Esophagus squamous epithelium (tissue), 5 donors: ENCODE measurements at regions not wholly inside any gene's neighbourhood (a gene's known extent, or its start where the extent isn't known, plus 50 kb on each side); places are given as distances from the start of the nearest gene placed in this dataset.

ENCODE experiments used
- DNase-seq: peaks from one replicate; lab custom pipeline; 2025; lab: John Stamatoyannopoulos, UW
- H3K27ac ChIP-seq, 4 donors: fragments of 200-600 bp; sonication (generic); one replicate each; pipeline ENCODE4 v1.5.1; 2016 to 2019; ENCODE audit warnings: mild to moderate bottlenecking in 1 of 4
- H3K27me3 ChIP-seq, 4 donors: fragments of 200-600 bp; sonication (generic); 1 replicate in 3 of 4; 2 replicates in 1 of 4; pipeline versions ENCODE4 v1.5.1 to v1.6.0; 2017 to 2021; ENCODE audit warnings: antibody characterized with exemption in 1 of 4
- H3K36me3 ChIP-seq, 3 donors: fragments of 200-600 bp; sonication (generic); one replicate each; pipeline ENCODE4 v1.5.1; 2016 to 2019
- H3K4me1 ChIP-seq, 3 donors: fragments of 200-600 bp; sonication (generic); one replicate each; pipeline ENCODE4 v1.5.1; 2017 to 2019
- H3K4me3 ChIP-seq, 4 donors: fragments of 200-600 bp; sonication (generic); 1 replicate in 3 of 4; 2 replicates in 1 of 4; pipeline ENCODE4 v1.5.1; 2016 to 2019; ENCODE audit warnings: mild to moderate bottlenecking in 2 of 4, moderate library complexity in 1 of 4
- H3K9me3 ChIP-seq, 3 donors: fragments of 200-600 bp; sonication (generic); one replicate each; pipeline ENCODE4 v1.5.1; 2016 to 2019
- POLR2A ChIP-seq, 4 donors: fragments of 450-650 bp; IDR thresholded peaks; one replicate each; pipeline ENCODE4 v1.6.1; 2017; ENCODE audit warnings: antibody characterized with exemption in 4 of 4, mild to moderate bottlenecking in 4 of 4, moderate library complexity in 3 of 4
- WGBS, 2 donors: methylation state at CpG; one replicate each; pipeline ENCODE4 v1.1.5; 2018; 5-methylcytosine and 5-hydroxymethylcytosine counted together
- intact Hi-C: fragments of 100-400 bp; cut with DNase I; formaldehyde crosslinking; loops from one replicate; pipeline ENCODE4 v1.15.0; 2022
- TF ChIP-seq, protein P1 (sequence below), 6 experiments: fragments of 450-650 bp in 4 of 6; fragments of 200-600 bp in 2 of 6; sonication (generic) in 2 of 6; IDR thresholded peaks; one replicate each; pipeline ENCODE4 v1.5.1; 2016 to 2019; ENCODE audit warnings: antibody characterized with exemption in 6 of 6, mild to moderate bottlenecking in 4 of 6, moderate library complexity in 4 of 6
- donor health status: DM: yes; HTN: yes; CAD: no.

DNA sequence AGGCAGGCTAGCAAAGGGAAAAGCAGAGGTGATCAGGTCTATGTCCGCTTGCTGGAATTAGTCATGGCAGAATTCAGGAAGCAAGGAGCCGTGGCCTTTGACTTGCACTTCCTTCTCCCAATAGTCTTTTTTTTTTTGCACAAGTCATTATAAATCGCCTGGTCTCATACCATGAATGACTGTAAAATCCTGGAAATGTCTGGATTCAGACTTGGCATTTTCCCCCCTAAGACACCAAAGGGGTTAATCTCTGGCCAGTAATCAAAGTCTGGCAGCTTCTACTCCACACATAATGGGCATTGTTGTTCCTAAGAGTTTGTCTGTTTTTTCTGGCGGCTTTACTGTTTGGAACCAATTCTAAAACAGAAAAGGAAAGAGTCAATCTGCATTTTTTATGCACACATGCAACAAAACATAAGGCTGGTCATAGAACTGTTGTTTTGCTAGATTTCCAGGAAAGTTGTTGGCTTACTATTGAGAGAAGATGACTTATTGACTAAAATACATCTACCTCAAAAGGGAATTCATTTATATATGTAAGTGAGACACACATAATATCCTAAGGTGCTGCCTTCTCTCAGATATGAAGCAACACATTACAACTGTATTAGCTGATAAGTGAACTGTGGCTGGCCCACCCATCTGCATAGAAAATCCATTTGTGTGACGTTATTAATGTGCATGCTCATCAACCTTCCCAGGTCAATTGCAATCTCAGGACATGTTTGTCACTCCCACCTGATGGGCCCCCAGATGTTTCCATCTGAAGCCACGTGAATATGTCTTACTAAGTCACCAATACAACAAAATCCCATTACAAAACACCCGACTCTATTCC, 157.3 kb downstream of the BTG1 start:
- Histone ChIP-seq H3K36me3 (no peaks in the 10 kb centered on the region), H3K4me1 (peaks cover 0 to 13% (median 0%) of the 10 kb centered on the region in 3 donors), H3K27me3 (no peaks in the 10 kb centered on the region), H3K4me3 (no peak overlapping the region), H3K9me3 (no peaks in the 10 kb centered on the region), H3K27ac (no peak overlapping the region)
- intact Hi-C loops, result no loop called here
- no peak for DNase-seq
- TF ChIP-seq POLR2A (IDR thresholded peaks at IDR 0.05), result no peak
- TF ChIP-seq, protein P1, sequence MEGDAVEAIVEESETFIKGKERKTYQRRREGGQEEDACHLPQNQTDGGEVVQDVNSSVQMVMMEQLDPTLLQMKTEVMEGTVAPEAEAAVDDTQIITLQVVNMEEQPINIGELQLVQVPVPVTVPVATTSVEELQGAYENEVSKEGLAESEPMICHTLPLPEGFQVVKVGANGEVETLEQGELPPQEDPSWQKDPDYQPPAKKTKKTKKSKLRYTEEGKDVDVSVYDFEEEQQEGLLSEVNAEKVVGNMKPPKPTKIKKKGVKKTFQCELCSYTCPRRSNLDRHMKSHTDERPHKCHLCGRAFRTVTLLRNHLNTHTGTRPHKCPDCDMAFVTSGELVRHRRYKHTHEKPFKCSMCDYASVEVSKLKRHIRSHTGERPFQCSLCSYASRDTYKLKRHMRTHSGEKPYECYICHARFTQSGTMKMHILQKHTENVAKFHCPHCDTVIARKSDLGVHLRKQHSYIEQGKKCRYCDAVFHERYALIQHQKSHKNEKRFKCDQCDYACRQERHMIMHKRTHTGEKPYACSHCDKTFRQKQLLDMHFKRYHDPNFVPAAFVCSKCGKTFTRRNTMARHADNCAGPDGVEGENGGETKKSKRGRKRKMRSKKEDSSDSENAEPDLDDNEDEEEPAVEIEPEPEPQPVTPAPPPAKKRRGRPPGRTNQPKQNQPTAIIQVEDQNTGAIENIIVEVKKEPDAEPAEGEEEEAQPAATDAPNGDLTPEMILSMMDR (IDR thresholded peaks at IDR 0.05), result no peak
- 67 to 76% methylated on average over 7 of the region's 7 CpGs for WGBS, 2 donors

DNA sequence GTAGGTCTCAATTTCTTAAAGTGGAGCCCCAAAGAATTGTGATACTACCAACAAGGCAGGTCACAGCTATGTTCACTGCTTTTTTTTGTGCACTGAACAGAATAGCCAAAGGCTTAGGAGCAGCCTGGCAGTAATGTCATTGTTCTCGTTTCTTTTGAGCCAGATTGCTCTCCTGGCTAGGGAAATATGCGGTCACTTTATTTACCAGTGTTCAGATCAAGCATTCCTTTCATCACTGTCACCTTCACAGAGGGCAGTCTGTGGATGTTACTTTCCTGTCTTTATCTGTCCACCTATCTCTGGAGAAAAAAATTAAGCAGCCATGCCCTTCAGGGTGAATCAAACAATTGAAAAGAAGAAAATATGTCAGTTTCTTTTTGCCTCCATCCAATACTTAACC, 159.6 kb downstream of the BTG1 start:
- DNase-seq, result no peak
- TF ChIP-seq POLR2A (IDR thresholded peaks at IDR 0.05), result no peak
- TF ChIP-seq, protein P1 (IDR thresholded peaks at IDR 0.05), result no peak
- no peak overlapping the region for H3K27ac ChIP-seq
- intact Hi-C loops, result no loop called here
- H3K4me3 ChIP-seq, result no peak overlapping the region
- H3K9me3 ChIP-seq, result no peaks in the 10 kb centered on the region
- H3K27me3 ChIP-seq, result no peaks in the 10 kb centered on the region
- 49 to 58% methylated on average over 2 of the region's 2 CpGs for WGBS, 2 donors
- H3K36me3 ChIP-seq, result no peaks in the 10 kb centered on the region
- H3K4me1 ChIP-seq, result peaks cover 0 to 5% (median 0%) of the 10 kb centered on the region in 3 donors

DNA sequence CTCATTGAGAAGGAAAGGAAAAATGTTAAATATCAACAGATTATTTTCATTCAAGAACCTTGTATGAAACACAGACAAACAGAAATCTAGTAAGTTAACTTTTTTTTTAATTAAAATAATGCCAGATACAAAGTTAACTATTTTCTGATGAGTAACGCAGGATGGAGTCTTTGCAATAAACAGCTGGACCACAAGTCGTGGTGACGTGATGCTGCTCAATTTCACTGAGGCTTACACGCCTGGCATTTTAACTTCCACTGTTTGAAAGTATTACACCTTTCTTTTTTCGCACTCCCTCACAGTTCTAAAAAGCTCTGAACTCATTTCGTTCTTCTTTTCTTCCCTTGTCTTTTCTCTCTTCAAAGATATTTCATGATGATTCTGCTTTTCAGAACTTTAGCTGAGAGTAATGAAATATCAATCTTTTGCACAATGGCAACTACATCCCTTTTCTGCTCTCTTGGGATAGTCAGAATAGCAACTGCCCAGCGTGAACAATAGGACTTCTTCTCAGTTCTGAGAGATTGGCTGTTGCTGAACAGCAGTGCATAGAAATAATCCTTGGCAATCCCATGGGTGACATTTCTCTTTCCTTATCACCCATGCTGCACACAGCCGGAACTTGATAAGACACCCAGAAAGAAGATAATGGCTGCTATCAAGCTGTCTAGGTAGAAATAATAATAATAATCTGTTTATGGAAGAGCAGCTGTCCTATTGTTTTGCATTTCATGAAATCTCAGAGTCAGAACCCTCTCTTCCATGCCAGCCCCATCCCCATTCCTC, 160.5 kb downstream of the BTG1 start:
- DNase-seq, result no peak
- no peak overlapping the region for H3K27ac ChIP-seq
- H3K27me3 ChIP-seq, result no peaks in the 10 kb centered on the region
- WGBS, 2 donors, result 60 to 66% methylated on average over 8 of the region's 8 CpGs
- no peaks in the 10 kb centered on the region for H3K9me3 ChIP-seq
- TF ChIP-seq, protein P1 (IDR thresholded peaks at IDR 0.05), result no peak
- TF ChIP-seq POLR2A (IDR thresholded peaks at IDR 0.05), result no peak
- H3K4me1 ChIP-seq, result peaks cover 0 to 5% (median 0%) of the 10 kb centered on the region in 3 donors
- intact Hi-C loops, result no loop called here
- no peak overlapping the region for H3K4me3 ChIP-seq
- no peaks in the 10 kb centered on the region for H3K36me3 ChIP-seq

DNA sequence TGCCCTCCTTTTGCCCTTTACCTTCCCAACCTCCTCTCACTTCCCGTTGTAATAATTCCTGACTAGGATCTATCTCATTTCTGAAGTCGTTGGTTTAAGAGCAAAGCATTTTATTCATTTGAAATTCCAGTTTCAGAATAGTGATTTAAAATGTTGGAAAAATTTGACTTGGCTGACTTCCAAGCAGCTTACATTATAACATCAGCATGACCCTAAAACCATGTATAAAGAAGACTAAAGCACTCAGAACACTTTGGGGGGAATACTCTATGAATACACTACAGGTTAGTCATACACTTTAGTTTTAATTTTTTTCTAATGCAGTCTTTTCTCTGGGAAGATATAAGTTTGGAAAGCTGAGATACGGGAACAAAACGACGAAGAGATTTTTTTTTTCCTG, 161.1 kb downstream of the BTG1 start:
- intact Hi-C loops, result no loop called here
- no peaks in the 10 kb centered on the region for H3K36me3 ChIP-seq
- no peak for DNase-seq
- no peaks in the 10 kb centered on the region for H3K9me3 ChIP-seq
- TF ChIP-seq POLR2A (IDR thresholded peaks at IDR 0.05), result no peak
- TF ChIP-seq, protein P1 (IDR thresholded peaks at IDR 0.05), result no peak
- WGBS, 2 donors, result 55 to 60% methylated on average over 5 of the region's 5 CpGs
- H3K27me3 ChIP-seq, result no peaks in the 10 kb centered on the region
- H3K4me3 ChIP-seq, result no peak overlapping the region
- no peak overlapping the region for H3K27ac ChIP-seq
- H3K4me1 ChIP-seq, result peaks cover 0 to 5% (median 0%) of the 10 kb centered on the region in 3 donors

DNA sequence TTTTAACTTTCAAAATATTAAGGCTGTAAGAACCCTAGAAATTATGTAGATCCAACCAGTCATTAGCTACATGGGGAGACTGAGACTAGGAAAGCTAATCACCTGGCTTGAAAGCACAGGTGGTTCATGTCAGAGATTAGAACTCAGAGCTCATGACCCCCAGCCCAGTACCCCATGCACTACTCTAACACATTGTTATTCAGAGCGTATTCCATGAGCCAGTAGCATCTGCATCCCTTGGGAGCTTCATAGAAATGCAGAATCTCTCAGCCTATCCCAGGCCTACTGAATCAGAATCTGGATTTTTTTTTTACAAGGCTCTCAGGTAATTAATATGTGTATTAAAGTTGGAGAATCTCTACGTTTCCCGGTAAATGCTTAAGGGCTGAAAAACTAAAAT, 161.7 kb downstream of the BTG1 start:
- H3K9me3 ChIP-seq, result no peaks in the 10 kb centered on the region
- intact Hi-C loops, result no loop called here
- TF ChIP-seq POLR2A (IDR thresholded peaks at IDR 0.05), result no peak
- TF ChIP-seq, protein P1 (IDR thresholded peaks at IDR 0.05), result no peak
- H3K36me3 ChIP-seq, result no peaks in the 10 kb centered on the region
- DNase-seq, result no peak
- no peak overlapping the region for H3K4me3 ChIP-seq
- no peaks in the 10 kb centered on the region for H3K27me3 ChIP-seq
- peaks cover 0 to 5% (median 0%) of the 10 kb centered on the region in 3 donors for H3K4me1 ChIP-seq
- no peak overlapping the region for H3K27ac ChIP-seq
- WGBS, 2 donors, result 89 to 94% methylated on average over 3 of the region's 3 CpGs
